Pancreas (tissue), 10 donors: ENCODE measurements at regions not wholly inside any gene's neighbourhood (a gene's known extent, or its start where the extent isn't known, plus 50 kb on each side); places are given as distances from the start of the nearest gene placed in this dataset.

Source experiments
- ATAC-seq, 4 donors: fragments of 200-7000 bp; cut with Tn5 transposase; one replicate each; pipeline versions ENCODE4 v1.8.0 to v1.9.1; 2020; ENCODE audit warnings: mild to moderate bottlenecking in 4 of 4, moderate library complexity in 4 of 4
- DNase-seq, 6 donors: peaks; one replicate each; pipeline ENCODE4 v3.0.0-alpha.2; 2020
- FAIRE-seq: peaks from 2 replicates; lab custom pipeline; 2012; peaks lifted over from hg19 to GRCh38; lab: Jason Lieb, UNC
- H3K27ac ChIP-seq, 4 donors: fragments of 200-600 bp; sonication (generic); 1 replicate in 3 of 4; 2 replicates in 1 of 4; pipeline versions ENCODE4 v1.5.0 to v1.8.0; 2020
- H3K27me3 ChIP-seq, 4 donors: fragments of 200-600 bp; one replicate each; pipeline ENCODE4 v1.8.0; 2021
- H3K36me3 ChIP-seq, 3 donors: fragments of 200-600 bp; sonication (generic) in 1 of 3; one replicate each; pipeline versions ENCODE4 v1.5.0 to v1.8.0; 2020 to 2021
- H3K4me1 ChIP-seq, 3 donors: fragments of 200-600 bp; one replicate each; pipeline ENCODE4 v1.8.0; 2021
- H3K4me3 ChIP-seq, 4 donors: fragments of 200-600 bp; sonication (generic) in 2 of 4; one replicate each; pipeline versions ENCODE4 v1.5.0 to v1.8.0; 2020 to 2021
- H3K9me3 ChIP-seq, 4 donors: fragments of 200-600 bp; one replicate each; pipeline ENCODE4 v1.8.0; 2021
- CTCF ChIP-seq, 4 donors: fragments of 200-600 bp; sonication (generic) in 3 of 4; IDR thresholded peaks; one replicate each; pipeline versions ENCODE4 v1.5.0 to v1.8.0; 2021; ENCODE audit warnings: antibody characterized with exemption in 4 of 4
- WGBS, 2 donors: extraction: QIAGEN DNeasy Blood & Tissue Kit; methylation state at CpG; one replicate each; pipeline ENCODE4 v1.1.7; 2013; 5-methylcytosine and 5-hydroxymethylcytosine counted together
- intact Hi-C, 3 donors: fragments of 100-400 bp; cut with DNase I; formaldehyde crosslinking; loops; one replicate each; pipeline versions ENCODE4 v1.11.1 to v1.14.2; 2022
- donor health status: healthy with polysubstance abuse.
- donor health status: DM: no; HTN: no; CAD: no; lungs with moderate emphysema.
- donor health status: DM: no; HTN: no; CAD: no.
- donor health status: control.
- donor health status: control.
- donor health status: Bipolar disorder and iron deficiency.
- donor health status: DM: yes; HTN: yes; CAD: no.
- donor health status: DM: no; HTN: no; CAD: no.
- donor health status: DM: no; HTN: no; CAD: no.
- donor health status: DM: yes; HTN: yes; CAD: no.

- WGBS, 2 donors, result 67 to 77% methylated on average over 9 of the region's 9 CpGs
- Histone ChIP-seq H3K27ac (no peak overlapping the region), H3K9me3 (no peaks in the 10 kb centered on the region), H3K4me3 (no peak overlapping the region), H3K36me3 (no peaks in the 10 kb centered on the region), H3K4me1 (no peaks in the 10 kb centered on the region), H3K27me3 (no peaks in the 10 kb centered on the region)
- FAIRE-seq (no peak), ATAC-seq (no peak), DNase-seq (no peak)
- no peak for TF ChIP-seq CTCF (IDR thresholded peaks at IDR 0.05)
- intact Hi-C loops, result no loop called here
Measured at GRCh38 chr3:25107918-25108617, 320.0 kb upstream of the RARB start.

GRCh38 chr3:25110642-25111041 lies 317.4 kb upstream of the RARB start:
- no peak for FAIRE-seq

GRCh38 chr3:25113891-25114290 lies 314.2 kb upstream of the RARB start:
- Histone ChIP-seq H3K36me3 (no peaks in the 10 kb centered on the region), H3K27ac (no peak overlapping the region), H3K9me3 (no peaks in the 10 kb centered on the region), H3K4me3 (no peak overlapping the region), H3K27me3 (no peaks in the 10 kb centered on the region), H3K4me1 (no peaks in the 10 kb centered on the region)
- 31 to 68% methylated on average over 1 of the region's 1 CpG for WGBS, 2 donors
- intact Hi-C loops, result no loop called here
- ATAC-seq (no peak), DNase-seq (no peak), FAIRE-seq (no peak)
- no peak for TF ChIP-seq CTCF (IDR thresholded peaks at IDR 0.05)

More at GRCh38 chr3:25110642-25111041, 317.4 kb upstream of the RARB start:
- Histone ChIP-seq H3K27ac (no peak overlapping the region), H3K9me3 (no peaks in the 10 kb centered on the region), H3K4me1 (no peaks in the 10 kb centered on the region), H3K36me3 (no peaks in the 10 kb centered on the region), H3K4me3 (no peak overlapping the region), H3K27me3 (no peaks in the 10 kb centered on the region)
- no peak for TF ChIP-seq CTCF (IDR thresholded peaks at IDR 0.05)
- ATAC-seq (no peak), DNase-seq (no peak)
- intact Hi-C loops, result no loop called here
- WGBS, 2 donors, result 67 to 69% methylated on average over 2 of the region's 2 CpGs

GRCh38 chr3:25114532-25114931 lies 313.5 kb upstream of the RARB start:
- FAIRE-seq, result no peak
- H3K4me3 ChIP-seq, result no peak overlapping the region

More at GRCh38 chr3:25114532-25114931, 313.5 kb upstream of the RARB start:
- DNase-seq (no peak), ATAC-seq (no peak)
- no peaks in the 10 kb centered on the region for H3K4me1 ChIP-seq
- intact Hi-C loops, result no loop called here
- no peak for TF ChIP-seq CTCF (IDR thresholded peaks at IDR 0.05)
- H3K36me3 ChIP-seq, result no peaks in the 10 kb centered on the region
- no peak overlapping the region for H3K27ac ChIP-seq
- WGBS, 2 donors, result 61 to 77% methylated on average over 2 of the region's 2 CpGs
- no peaks in the 10 kb centered on the region for H3K9me3 ChIP-seq
- no peaks in the 10 kb centered on the region for H3K27me3 ChIP-seq
